Endothelial cell of umbilical vein (primary cell): ENCODE measurements at regions not wholly inside any gene's neighbourhood (a gene's known extent, or its start where the extent isn't known, plus 50 kb on each side); places are given as distances from the start of the nearest gene placed in this dataset.

ENCODE experiments used
- EZH2 ChIP-seq: IDR thresholded peaks from 2 replicates; pipeline ENCODE4 v1.6.1; 2012; ENCODE audit warnings: borderline replicate concordance, low read depth, mild to moderate bottlenecking, moderate library complexity, low read length, inconsistent platforms; ENCODE audit not compliant: severe bottlenecking
- GATA2 ChIP-seq: IDR thresholded peaks from 2 replicates; pipeline ENCODE4 v1.7.0; 2011; ENCODE audit warnings: low read depth, mild to moderate bottlenecking, moderate library complexity, mixed read lengths, low read length; ENCODE audit not compliant: insufficient read length, insufficient read depth
- JUN ChIP-seq: IDR thresholded peaks from 2 replicates; pipeline ENCODE4 v1.6.1; 2011; ENCODE audit warnings: borderline replicate concordance, low read depth; ENCODE audit not compliant: insufficient read length, insufficient read depth
- POLR2A ChIP-seq: IDR thresholded peaks from 2 replicates; pipeline ENCODE4 v1.6.1; 2012; ENCODE audit warnings: low read depth, mild to moderate bottlenecking, control low read depth, low read length
- POLR2AphosphoS5 ChIP-seq: IDR thresholded peaks from 2 replicates; pipeline ENCODE4 v1.6.1; 2012; ENCODE audit warnings: low read depth, mild to moderate bottlenecking, control low read depth, low read length, moderate library complexity; ENCODE audit not compliant: insufficient read depth
- TF ChIP-seq, protein P1 (sequence below), 2 donors: IDR thresholded peaks; 1 replicate in 1 of 2; 2 replicates in 1 of 2; pipeline ENCODE4 v1.5.1; 2011; ENCODE audit warnings: low read length in 2 of 2, mild to moderate bottlenecking in 2 of 2, moderate library complexity in 2 of 2, control low read depth in 1 of 2, inconsistent platforms in 1 of 2, low read depth in 1 of 2; ENCODE audit not compliant: insufficient read depth in 1 of 2; ENCODE audit errors: extremely low read depth in 1 of 2

DNA sequence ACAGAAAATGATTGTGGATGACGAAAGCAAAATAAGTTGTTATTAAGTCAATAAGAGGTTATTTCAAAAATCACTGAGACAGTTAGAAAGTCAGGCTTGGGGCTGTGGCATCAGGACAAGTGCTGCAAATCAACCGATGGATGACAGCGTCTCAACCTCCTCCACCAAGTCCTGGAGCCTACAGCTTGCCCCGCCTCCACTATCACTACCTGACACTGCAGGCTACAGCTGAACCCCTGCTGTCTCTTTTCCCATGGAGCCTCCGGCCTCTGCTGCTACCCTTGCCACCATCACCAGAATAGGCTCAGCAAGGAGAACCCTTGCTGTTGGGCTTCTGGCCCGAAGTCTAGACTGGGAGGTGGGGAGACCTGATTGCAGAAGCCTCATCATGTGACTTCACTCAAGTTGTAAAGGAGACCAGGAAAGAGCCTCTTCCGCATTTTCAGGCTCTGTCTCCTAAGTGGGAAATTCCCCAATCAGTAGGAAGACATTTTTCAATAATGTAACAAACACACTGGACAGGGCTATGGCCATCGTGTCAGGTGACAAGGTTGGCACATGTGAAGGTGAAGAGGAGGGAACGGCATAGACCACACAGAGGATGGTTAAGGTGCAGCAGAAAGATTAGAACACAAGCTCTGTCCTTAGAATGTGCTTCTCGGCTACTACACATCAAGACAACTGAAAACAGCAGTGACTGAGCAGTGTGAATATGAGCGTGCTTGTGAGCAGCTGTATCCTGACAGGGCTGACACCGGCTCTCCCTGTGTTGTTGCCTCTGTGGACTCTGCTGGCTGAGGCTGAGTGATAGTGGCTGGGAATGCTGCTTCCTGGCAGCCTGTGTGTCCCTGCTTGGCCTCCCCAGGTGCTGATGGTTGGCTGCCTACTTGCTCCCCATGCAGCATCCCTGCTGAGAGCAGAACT lies 660.7 kb downstream of the PTPRU start:
- TF ChIP-seq, protein P1, sequence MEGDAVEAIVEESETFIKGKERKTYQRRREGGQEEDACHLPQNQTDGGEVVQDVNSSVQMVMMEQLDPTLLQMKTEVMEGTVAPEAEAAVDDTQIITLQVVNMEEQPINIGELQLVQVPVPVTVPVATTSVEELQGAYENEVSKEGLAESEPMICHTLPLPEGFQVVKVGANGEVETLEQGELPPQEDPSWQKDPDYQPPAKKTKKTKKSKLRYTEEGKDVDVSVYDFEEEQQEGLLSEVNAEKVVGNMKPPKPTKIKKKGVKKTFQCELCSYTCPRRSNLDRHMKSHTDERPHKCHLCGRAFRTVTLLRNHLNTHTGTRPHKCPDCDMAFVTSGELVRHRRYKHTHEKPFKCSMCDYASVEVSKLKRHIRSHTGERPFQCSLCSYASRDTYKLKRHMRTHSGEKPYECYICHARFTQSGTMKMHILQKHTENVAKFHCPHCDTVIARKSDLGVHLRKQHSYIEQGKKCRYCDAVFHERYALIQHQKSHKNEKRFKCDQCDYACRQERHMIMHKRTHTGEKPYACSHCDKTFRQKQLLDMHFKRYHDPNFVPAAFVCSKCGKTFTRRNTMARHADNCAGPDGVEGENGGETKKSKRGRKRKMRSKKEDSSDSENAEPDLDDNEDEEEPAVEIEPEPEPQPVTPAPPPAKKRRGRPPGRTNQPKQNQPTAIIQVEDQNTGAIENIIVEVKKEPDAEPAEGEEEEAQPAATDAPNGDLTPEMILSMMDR (IDR thresholded peaks at IDR 0.05; ENCODE audit: extremely low read depth in 1 of 2, insufficient read depth in 1 of 2, low read depth in 1 of 2, low read length in 2 of 2): no peak
- TF ChIP-seq POLR2A: no peak
- no peak for TF ChIP-seq EZH2
- no peak for TF ChIP-seq POLR2AphosphoS5
- TF ChIP-seq GATA2: no peak
- no peak for TF ChIP-seq JUN
